ELF-1 (cell line): ENCODE measurements at regions not wholly inside any gene's neighbourhood (a gene's known extent, or its start where the extent isn't known, plus 50 kb on each side); places are given as distances from the start of the nearest gene placed in this dataset.
A peak's percentile ranks its signal among the peaks of the same experiment; 100 is the strongest.

ENCODE experiments used
- DNase-seq: peaks from one replicate; pipeline ENCODE4 v3.0.0-alpha.2; 2016; ENCODE audit warnings: low read depth, low spot score

DNA sequence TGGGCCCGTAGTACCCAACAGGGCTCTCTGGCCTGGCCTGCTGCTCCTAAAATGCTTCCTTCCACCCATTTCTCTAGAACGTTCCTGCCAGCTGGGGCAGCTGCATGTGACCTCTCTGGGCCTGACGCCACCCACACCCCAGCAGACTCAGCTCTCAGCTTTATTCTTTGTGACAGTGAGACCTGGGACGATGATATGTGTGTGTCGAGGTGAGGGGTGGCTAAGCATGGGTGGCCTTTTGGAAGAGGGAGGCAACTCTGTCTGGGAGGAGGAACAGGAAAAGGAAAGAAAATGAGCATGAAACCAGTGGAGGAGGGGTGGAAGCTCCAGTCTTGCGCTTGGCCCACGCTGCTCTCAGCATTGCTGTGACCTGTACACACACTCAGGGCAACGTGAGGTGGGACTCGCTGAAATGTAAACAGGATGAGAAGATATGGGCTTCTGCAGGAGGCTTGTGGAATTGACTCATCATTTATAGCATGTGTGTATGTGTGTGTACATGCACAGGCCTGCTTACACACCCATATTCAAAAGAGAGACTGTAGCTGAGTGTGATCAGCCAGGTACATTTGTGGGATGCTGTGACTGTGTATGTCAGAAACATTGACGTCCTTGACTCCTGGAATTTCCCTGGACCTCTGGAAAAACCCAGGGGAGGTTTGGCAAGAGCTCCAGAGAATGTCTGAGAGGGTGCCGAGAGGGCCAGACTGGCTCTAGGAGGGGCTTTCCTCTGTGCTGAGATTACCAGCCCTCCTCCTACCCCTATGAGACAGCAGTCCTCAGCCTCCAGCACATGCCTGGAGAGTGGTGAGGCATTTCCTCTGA is 137.9 kb downstream of the PJA1 start:
- peak; percentile 31 for DNase-seq

DNA sequence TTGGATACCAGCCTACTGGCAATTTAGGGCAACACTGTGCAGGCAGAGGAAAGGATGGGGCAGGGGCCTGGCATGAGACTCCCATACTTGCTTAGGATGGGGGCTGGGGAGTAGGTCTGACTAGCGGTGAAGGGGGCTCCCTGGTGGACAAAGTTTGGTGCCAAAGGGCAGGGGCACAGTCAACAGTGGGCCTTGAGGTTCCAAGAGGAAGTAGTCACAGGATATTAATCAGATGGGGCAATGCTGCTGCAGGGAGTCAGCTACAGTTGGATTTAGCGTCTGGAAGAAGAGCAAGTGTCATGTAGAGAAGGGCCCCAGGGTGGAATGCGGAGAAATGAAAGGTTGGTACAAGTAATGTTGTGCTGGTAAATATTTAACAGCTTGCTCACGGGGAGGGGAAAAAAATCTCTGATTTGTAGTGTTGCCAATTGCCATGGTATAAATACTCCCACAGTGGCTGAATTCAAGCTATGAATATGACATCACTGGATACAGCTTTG is 139.4 kb downstream of the PJA1 start:
- DNase-seq, result peak; percentile 2

DNA sequence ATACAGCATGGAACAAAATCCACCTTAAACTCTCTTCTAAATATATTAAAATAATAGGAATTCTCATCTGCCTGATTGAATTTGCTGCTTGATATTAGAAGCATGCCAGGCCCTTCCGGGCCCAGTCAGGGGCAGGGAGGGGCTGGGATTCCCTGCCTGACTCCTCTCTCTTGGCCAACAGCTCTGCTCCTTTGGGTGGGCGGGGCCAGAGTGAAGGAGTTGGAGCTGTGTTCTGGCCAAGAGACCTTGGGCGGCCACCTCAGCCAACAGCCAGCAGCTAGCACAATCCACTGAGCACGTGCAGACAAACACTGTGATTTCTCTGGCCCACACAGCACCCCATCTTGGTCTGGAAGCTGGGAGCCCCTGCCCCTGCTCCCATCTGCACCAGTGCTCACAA is 140.3 kb downstream of the PJA1 start:
- peak; percentile 72 for DNase-seq

DNA sequence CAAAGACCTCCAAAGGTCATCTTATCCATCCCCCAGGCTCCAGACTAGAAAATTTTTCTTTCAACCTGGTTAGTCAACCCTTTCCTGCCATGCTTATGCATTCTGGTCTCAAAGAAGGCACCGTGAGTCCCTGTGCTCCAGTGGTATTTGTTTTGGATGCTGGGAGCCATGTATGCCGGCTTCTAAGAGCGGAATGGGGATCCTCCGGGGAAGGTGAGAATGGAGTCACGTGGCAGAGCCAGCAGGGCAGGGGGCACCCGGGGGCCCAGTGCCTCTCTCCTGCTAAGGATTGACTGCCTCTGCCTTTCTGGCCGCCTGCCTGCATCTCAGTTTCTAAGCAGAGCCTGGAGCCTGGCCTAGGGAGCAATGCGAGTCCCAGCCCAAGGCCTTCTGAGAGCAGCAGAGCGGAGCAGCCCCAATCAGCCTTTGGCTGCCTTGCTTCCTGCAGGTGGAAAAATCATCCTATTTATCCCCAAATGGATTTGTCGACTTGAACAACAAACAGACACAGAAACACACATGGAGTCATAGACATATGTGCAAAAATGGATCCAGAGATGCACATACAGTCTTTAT is 141.0 kb downstream of the PJA1 start:
- no peak for DNase-seq

DNA sequence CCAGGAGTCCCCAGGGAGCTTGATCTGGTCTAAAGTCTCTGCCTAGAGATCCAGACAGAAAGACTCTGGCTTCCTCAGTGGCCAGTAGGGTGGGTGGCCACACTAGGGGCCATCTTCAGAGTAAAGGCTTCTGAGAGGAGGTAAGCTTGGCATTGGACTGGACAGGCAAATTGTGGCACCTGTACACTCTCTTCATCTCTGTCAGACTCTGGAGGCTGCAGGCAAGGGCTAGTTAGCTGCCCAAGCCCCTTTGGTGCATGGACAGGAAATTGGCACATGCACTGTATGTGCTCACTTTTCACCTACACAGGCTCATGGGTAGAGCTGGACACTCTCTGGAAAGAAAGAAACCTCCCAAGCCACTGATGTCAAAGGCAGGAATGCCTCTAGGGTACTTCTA is 142.8 kb downstream of the PJA1 start:
- DNase-seq, result no peak

DNA sequence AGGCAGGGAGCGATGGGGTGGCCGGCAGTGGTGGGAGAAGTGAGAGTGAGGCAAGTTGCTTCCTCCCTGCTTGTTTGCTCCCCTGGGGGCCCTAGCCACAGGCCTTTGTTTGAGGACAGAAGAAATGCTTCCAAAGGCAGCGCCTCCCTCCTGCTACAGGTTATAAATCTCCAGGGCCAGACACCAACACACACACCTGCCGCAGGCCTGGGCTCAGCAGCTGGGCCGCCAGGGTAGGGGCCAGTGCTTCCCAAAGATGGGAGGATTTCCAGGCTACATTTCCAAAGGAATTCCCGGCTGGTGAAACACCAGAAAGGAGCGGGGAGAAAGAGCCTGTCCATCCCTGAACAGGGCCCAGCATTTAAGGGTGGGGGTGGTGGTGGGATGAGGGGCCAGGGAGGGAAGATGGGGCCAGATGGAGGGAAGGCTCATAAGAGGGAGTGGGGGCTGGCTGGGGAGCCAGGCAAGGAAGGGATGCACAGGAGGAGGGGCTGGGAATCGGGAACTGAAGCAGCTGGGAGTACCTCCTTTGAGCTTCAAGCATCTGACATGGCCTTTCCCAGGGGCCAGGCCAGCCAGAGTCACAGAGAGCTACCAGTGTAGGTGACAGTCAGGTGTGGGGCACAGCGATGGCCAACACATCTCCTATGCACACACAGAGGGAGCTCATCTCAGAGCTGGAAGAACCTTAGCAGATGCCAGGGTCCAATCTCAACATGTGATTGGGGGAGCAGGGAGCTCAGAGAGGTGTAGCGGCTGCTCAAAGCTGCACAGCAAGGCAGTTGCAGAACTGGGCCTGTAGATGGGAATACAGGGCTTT is 143.9 kb downstream of the PJA1 start:
- DNase-seq, result peak; percentile 86

DNA sequence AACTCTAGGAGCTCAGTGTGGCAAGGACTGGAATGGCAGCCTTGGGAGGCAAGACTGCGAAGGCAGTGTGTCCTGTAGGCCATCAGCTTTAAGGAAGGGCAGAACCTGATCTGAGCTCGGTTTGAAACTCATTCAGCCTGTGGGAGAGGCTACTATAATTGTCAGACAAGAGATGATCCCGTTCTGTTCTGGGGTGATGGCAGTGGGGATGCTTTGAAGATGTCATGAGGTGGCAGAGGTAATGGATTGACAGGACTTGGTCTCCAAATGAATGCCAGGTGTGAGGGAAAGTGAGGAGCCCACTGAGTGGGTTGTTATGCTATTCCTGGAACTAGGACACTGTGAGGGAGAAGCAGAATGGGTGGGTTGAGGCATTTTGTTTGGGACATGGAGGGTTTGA is 144.9 kb downstream of the PJA1 start:
- no peak for DNase-seq

DNA sequence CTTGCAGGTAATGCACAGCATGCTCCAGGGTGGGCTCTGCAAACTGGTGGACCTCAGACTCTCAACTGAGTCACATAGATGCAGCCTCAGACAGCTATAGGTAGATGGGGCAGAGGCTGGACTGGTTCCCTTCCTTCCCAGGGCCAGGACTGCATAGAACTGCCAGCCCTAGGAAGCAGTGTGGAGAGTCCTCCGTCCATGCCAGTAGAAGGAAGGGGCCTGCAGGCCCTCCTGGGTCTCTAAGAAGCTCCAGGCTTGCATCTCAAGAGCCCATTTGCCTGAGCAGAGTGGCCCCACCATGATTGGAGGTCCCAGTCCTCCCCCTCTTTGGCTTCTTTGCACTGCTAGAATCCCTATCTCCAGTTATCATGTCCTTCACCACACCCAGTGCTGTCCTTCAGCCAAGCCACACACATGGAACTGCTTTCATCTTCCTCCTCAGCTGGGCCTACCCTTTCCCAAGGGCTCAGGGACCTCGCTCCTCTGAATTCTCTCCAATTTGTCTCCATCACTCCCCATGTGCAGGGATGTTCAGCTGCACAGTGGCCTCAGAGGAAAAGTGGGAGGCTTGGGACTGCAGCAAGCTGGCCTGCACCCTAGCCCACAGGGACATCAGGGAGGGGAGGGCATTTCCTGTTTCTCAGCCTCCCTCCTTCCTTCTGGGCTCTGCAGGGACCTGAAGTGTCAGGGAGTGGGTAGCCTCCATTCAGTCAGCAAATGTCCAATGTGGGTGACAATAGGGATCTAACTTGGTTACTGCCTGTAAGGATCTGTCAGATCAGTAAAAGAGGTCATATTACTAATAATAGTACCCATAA is 146.0 kb downstream of the PJA1 start:
- no peak for DNase-seq

DNA sequence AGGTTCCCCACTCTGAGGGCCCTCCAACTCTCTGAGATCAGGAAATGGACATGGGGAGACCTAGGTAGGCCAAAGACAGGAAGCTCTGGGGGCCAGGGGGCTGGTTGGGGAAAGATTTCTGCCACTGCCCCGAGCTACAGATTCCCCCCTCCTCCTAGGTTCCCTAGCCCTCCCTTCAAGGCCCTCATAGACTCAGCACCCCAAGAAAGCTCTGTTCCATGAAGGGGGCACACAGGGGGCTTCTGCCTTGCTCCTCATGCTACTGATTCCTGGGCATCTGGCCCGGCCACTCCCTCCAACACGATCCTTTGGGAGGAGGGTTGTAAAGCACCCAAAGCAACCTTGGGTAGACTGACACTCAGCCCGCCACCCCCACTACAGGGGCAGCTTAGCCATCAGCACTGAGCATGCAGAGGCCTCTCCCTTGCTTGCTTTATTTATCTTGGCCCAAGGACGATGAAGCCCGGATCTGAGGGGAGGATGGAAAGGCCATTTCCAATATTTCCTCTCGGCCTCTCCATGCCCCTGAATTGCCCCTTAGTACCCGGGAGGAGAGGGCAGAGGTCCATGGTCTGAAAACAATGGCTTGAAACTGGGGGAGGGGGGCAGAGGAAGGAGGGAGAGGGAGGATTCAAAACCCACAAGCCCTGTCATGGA is 146.7 kb downstream of the PJA1 start:
- DNase-seq, result no peak

DNA sequence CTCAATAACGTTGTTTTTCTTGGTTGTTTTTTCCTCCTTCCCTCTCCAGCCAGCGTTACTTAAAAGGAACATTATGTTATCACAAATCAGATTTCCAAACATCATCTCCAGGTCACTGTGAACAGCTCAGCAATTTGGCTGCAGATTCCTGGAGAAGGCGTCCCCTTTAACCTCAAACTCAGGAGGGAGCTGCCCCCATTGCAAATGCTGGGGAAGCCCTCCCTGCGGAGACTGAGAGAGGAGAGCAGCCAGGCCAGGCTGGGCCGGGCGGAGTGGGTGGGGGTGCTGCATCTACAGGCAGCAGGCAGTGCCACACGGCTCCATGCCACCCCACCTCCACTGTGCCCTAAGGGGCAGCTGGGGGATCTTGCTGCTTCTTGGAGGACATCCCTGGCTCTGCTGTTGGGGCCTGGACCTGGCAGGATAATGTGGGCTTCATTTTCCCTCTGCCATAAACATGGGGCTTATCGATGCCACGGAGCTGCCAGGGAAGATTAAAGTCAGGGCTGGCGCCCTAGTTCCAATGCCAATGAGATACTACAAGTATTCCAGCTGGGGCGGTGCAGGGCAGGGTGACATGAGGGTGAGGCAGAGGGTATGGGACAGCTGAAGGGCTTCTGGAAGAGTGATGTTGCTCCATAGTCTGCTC is 148.8 kb downstream of the PJA1 start:
- no peak for DNase-seq

DNA sequence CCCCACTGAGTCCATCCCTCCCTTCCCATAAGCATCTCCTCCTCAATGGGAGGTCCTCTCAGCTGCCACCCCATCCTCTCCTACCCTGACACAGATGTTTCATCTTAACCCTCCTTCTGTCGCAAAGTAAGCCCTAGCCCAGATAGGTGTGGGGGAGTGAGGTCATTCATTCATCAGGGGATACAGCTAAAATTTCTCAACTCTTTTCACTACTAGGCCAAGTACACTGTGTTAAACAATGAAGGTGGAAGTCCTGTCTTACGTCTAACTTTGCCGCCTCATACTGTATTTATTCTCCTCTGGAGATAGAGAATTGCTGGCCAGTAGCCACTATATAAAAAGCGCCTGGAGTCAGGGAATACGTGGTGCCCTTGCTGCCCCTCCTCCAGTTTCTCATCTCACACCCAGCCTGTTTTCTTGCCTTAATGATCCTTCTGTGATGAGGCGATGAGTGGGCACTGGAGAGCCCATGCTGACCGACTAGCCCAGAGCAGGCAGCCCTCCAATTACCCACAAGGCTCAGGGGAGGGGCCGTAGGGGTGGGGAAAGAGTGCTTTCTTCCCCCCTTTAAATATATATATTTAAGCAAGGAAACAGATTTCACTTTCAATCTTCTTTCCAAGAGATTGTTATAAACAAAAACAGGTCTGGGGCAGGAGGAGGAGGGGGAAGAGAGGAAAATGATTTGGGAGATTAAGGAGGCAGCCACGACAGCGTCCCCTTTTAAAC is 149.5 kb downstream of the PJA1 start:
- no peak for DNase-seq

DNA sequence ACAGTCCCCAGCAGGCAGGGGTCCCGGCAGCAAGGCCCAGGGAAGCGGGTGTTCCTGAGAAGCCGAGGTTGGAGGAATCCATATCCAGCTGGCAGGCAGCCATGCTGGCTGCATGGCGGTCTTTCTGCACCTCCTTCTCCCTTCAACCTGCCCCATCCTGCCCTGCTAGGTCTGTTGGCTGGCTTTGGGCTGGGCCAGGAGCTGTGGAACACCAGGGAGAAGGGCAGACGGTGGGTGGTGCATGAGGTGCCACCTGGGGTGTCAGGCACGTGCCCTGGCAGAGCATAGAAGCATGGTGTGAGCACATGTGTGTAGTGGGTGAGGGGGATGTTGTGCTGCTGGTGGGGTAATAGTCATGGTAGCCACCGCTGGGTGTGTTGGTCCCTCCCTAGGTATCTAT is 150.1 kb downstream of the PJA1 start:
- no peak for DNase-seq

DNA sequence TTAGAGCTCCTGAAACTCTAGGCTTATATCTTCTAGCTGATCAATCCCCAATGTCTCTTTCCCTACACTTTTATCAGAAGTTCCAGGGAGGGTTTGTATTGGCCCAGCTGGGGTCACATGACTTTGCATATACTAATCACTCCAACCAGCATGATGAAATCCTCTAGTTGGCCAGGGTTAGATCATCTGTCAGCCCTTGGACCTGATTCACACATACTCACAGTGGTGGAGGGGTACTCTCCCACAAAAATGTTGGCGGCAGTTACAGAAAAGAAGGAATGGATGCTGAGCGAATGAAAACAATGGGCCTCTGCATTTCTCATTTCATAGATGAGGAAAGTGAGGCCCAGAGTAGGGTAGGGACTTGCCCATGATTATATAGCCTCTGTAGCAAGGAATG is 151.1 kb downstream of the PJA1 start:
- no peak for DNase-seq

DNA sequence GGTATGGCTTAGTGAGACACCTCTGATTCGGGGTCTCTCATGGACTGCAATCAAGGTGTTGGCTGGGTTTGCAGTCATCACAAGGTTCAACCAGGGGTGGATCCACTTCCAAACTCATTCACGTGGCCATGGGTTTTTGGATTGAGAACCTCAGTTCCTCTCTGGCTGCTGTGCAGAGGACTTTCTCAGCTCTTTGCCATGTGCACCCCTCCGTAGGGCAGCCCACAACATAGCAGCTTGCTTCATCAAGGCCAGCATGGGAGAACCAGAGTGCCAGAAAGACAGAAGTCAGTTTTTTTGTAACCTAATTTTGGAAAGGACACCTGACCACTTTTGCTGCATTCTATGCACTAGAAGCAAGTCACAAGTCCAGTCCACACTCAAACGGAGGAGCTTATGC is 154.9 kb downstream of the PJA1 start:
- peak; percentile 0 for DNase-seq

DNA sequence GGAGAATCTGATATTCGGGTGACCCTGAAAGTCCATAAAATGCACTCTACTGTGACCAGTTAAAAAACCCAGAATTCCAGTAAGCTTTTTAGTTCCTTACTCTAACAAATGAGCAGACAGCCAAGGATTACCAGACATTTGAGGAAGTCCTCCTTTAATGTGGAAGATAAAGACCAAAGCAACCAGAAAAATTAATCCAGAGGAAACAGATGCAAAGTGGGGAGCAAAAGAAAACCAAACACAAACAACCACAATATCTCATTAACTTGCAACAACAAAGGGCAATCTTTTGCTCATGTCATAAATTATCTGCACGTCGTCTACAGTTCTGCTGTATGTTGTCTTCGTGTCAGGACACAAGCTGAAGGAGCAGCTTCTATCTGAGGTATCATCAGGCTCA is 164.4 kb downstream of the PJA1 start:
- no peak for DNase-seq

DNA sequence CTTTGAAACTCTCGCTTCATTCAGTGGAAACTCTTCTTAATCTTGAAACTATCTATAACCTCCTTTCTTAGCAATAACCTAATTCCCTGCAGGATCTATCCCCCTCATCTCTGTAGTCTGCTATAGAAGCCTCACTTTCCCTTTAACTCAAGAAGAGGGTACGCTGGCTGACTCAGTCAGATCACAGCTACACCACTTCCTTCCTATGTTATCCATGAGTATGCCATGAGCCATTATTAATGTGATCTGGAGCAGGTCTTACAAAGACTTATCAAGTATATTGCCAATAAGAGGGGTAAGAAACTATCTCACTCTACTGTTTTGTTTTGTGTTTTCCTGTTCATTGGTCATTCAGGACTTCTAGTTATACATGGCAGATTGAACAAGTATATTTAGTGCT is 165.3 kb downstream of the PJA1 start:
- DNase-seq, result no peak

DNA sequence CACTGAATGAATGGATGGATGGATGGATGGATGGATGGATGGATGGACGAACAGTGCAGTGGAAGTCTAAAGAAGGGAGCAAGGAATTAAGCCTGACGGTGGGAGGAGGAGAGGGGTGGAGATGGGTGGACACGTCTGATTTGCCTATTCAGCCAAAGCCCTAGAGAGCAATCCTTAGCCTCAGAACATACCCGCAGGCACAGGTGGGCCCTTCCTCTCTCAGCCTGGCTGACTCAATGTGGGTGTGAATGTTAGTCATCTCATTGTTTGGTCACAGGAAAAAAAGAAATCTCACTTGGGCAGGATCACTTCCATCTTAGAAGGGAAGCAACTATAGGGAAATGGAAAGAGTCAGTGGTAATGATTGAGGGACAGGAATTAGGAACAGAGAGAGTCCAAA is 165.9 kb downstream of the PJA1 start:
- peak; percentile 65 for DNase-seq

DNA sequence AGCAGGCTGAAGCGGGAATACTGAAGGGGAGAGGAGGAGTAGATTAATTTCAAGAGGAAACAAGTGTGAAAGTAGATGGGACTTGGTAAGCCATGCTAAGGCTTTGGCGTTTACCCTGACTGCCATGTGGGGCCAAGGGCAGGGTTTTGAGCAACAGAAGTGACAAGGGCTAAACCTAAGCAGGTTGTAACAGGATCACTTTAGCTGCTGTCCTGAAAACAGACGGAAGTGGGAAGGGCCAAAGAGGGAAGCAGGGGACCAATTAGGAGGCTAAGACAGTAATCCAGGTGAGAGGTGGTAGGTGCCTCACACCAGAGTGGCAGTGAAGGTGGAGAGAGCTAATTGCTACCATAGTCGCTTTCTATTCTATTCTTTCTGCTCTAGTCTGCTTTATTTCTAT is 166.5 kb downstream of the PJA1 start:
- DNase-seq, result peak; percentile 42

DNA sequence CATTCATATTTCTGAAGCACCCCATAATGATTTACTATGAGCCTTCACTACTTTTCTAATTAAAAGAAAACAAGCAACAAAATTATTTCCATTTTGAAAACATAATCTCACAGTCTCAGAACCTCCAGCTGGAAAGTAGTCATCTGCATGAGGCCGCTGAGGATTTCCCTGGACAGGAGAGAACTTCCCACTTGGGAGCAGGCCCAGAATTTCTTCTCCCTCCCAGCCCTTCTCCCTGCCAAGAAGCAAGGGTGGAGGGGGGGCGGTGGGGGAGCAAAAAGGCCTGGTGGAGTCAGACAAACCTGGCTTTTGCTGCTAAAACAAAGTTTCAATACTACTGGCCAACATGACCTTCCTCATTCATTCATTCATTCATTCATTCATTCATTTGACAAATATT is 167.3 kb downstream of the PJA1 start:
- DNase-seq, result no peak

DNA sequence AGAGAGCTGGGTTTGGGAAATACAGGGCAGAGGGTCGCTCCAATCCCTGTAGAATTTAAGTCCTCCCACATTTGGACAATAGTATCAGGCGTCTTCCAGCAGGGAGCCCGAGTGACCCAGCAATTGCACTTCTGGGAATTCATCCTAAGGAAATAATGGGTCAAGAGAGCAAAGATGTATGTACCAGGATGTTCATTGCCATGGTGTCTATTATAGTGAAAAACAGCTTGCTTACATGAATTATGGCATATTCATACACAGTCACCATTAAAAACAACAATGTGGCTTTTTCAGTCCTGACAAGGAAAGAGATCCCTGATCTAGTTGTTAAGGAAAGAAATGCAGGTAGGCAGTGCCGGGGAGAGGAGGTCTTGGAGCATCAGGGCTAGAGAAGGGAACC is 167.7 kb downstream of the PJA1 start:
- DNase-seq, result no peak
